Activated naive CD8-positive, alpha-beta T cell treated with anti-CD3 and anti-CD28 coated beads, Interleukin-2, amount 50 U/mL, for 16 hours (primary cell): ENCODE measurements at regions not wholly inside any gene's neighbourhood (a gene's known extent, or its start where the extent isn't known, plus 50 kb on each side); places are given as distances from the start of the nearest gene placed in this dataset.

Experiments used
- DNase-seq: peaks from one replicate; pipeline ENCODE4 v3.0.0-alpha.2; 2020; ENCODE audit warnings: low read depth, low spot score

DNA sequence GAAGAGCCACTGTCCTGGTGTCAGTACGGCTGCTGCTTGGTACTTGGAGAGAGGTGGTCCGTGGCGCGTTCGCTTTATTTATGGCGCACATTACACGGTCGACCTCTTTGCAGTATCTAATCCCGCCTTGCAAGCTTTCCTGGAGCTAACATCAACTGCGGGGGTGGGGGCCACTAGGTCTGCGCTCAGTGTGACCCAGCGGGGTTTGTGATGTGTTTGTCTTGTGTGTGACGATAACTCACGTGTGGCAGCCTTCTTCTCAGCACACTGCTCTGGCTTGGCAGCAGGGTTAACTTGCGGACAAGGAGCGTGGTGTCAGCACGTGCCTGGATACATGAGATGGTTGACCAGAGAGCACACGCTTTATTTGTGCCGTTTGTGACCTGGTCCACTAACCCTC, 122.2 kb upstream of the RTL1 start:
- no peak for DNase-seq

DNA sequence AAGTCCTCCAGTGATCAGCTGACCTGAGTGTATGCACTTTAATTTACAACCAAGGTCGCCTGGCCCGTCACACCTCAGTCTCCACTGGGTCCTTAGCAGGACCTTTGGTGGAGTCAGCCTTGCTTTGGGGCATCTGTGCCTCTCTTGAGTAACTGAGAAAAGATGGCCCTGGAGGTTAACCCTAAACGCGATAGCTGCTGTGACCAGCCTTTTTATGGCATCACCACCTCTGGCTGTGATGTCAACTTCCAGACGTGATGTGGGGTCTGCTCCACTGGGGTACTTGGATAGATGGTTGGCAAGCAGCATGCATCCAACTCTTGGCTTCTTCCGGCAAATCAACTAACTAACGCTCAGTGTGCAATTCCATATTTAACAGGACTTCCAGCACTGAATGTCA, 122.8 kb upstream of the RTL1 start:
- DNase-seq, result no peak

DNA sequence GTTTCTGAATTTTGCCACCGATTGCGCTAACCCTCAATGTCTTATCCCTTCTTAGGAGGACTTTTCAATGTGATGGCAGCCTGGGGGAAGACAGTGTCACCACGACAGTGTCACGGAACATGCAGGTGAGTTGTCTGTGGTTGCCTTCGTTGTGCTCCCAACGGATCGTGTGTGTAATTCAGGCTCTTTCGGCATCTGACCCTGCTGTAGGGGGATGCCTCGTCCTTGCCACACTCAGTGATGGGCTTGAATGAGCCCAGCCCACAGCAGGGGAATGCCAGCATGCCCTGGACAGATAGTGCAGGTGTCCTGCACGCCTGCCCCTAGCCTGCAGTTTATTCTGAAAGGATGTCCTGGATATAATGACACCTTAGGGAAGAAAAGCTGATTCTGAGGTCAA, 123.8 kb upstream of the RTL1 start:
- no peak for DNase-seq

DNA sequence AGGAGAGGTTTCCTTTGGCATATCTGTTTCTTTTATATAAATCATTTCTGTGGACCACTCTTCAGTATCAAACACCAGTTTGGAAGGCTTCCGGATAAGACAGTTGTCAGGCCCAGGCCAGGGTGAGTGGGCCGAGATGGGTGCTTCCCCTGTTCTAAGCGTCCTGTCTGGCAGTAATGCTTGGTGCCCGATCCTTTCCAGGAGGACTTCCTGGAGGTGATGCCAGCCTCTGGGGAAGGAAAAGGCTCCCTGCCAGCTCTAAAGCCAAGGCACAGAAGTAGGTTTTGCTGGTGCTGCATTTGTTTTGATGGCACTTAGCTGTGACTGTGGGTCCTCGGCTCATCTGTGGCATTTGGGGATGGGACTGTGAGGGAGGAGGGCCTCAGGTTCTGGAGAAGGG, 124.4 kb upstream of the RTL1 start:
- DNase-seq, result no peak

DNA sequence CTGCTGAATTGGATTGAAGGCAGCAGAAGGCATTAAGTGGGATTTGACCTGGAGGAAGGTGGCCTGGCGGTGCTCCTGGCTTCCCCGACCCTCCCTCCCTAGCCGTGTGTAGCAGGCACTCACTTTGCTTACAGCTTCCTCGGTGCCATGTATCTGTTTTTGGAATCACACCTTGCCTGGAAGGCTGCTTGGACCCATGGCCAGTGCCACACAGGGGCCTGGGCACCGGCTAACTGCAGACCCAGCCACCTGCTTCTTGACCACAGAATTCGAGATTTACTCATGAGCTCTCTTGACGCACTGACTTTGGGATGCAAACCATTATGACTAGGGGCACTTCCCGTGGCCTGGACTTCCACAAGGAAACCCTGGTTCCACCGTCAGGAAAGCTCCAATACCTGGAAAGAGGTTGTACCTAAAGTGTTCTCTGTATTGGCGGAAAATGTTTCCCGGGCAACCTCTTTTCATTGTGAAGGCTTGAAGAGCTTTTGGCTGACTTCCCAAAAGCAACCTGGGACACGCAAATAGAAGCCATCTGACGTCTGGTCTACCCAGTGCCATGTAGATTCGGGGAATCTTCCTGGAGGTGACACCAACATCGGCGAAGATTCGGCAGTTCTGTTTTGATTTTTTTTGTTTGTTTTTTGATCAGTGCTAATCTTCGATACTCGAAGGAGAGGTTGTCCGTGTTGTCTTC, 125.6 kb upstream of the RTL1 start:
- DNase-seq, result no peak

DNA sequence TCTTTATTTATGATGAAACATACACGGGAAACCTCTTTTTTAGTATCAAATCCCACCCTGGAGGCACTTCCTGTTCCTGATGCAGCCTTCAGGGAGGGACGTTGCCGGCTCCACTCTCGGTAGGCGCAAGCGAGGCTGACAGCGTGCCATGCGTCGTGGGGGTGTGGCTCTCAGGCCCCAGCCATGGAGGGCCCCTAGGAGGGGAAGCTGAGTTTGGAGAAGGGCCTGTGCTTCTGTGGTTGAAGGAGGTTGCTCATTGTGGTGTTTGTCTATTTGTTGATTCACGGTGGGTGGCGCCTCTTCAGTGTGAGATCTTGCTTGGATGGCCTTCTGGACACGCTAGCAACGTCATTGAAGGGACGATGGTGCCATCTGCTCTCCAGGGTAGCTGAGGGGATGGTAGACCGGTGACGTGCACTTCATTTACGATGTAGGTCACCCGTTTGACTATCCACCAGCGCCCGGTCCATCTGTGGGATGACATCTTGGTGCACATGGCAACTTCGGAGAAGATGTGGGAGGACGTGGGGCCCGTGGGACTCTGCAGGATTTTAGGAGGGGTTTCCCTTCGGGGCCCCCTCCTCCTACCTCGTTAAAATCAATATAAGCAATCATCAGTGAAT, 126.3 kb upstream of the RTL1 start:
- DNase-seq, result no peak

DNA sequence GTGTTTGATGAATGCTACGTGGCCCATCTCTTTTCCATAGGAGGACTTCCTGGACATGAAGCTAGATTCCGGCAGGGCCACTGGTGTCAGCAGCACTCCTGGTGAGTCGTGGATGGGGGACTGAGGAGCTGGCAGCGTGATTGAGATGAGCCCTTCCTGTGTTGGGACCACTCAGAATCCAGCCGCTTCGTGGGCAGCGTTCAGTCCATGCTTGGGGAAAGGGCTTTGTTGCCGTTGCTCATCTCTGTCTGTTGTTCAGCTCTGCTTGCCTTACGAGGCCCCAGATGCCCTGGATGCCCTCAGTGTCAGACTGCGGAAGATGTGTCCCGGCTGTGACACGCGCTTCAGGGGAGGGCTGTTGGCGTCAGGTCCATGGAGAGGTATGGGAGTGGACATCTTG, 127.1 kb upstream of the RTL1 start:
- DNase-seq, result no peak

DNA sequence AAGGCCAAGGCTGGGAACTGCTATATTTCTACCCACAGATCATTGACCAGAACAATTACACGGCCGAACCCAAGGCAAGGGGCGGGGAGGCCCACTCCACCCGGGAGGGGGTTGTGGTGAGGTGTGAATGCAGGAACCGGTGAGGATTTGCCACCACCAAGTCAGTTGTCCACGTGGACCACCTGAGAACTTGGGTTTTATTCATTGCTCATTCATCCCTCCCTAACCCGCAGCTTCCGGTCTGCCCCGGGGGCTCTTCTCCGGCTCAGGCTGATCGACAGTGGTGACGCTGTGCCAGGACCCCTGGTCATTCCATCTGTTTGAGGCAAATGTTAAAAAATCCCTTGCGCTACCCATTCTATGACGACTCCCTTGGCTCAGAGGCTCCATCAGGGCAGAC, 127.7 kb upstream of the RTL1 start:
- DNase-seq, result no peak

DNA sequence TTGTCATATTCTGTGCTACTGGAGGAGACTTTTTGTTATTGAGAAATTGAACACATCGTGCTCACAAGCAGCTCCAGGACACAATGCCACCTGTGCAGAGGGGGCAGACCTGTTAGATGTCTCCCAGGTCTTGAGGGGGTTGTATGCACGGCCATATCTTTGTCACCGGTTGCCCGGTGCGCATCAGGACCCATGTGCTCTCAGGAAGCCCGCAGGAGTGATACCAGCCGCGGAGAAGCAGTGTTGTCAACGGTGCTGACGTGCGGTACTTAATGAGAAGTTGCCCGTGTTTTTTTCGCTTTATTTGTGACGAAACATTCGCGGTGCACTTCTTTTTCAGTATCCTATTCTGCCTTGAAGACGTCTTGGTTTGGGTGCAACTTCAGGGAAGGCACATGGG, 128.2 kb upstream of the RTL1 start:
- no peak for DNase-seq

DNA sequence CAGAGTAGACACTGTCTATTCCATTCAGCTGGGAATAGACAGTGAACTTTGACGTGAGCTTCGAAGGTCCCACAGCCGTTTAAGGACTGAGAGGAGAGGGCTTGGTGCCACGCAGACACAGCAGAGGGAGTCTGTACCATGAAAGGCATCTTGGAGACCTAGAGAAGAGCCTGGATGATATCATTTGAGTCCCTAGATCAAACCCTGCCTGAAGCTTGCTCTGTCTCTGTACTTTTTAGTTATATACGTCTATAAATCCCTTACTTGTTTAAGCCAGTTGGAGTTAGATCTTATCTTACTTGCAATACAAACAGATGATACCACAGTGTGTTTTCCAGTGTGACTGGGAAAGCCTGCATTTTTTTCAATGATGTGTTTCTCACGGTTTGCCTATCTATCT, 128.9 kb upstream of the RTL1 start:
- no peak for DNase-seq

DNA sequence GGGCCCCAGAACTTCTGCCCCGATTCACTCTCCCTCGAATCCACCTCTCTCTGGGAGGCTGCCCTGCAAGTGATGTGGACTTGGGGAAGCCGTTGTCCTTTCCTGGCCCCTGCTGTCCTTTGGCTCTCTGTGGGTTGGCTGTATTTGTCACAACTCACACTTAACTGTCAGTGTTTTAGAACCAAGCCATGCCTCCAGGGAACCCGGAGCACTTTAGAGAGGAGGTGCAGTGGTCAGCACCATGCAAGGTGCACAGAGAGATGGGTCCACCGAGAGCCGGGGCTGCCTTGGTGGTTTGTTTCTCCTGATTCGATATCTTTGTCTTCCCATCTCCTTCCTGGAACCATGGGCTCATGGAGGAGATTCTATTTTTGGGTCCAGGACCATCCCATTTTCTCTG, 129.5 kb upstream of the RTL1 start:
- DNase-seq, result no peak

DNA sequence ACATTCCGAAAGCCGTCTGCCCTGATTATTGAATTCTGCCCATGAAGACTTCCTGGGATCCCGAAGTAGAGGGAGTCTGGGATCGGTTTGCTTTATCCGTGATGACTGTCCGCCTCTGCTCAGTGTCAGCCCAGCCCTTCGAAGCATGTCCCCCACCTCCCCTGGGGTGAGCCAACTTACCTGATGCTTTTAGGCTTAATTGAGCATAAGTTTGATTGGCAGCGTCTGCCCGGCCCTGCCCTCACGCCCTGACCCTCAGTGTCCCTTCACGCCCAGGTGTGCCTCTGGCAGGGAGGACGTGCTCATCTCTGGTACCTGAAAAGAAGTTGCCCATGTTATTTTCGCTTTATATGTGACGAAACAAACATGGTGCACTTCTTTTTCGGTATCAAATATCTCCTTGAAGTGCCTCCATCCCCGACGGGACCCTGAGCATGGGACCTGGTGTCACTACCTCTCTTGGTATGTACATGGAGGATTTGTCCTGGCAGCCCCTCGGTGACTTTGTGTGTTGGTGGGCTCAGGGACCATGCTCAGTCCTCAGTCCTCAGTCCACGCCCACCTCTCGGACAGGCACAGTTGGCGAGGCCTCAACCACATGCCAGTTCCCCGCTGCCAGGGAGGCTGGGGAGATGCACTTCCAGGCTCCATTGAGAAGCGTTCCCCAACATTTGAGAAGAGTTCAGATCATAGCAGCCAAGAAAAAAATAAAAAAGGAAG, 130.1 kb upstream of the RTL1 start:
- DNase-seq, result no peak

DNA sequence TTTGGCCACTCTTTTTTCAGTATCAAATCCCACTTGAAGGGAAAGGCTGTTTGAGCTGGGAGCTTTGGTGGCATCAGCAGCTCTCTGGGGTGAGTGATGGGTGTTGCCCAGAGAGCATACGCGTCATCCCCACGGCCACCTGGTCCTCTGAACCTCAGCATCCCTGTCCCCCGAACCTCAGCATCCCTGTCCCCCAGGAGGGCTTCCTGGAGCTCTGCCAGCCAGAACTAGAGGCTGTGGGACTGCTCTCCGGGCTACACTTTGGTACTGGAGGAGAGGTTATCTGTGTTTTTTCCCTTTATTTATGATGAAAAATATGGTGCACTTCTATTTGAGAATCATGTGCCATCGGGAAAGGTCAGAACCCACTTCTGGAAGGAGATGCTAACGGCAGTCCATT, 131.5 kb upstream of the RTL1 start:
- no peak for DNase-seq

DNA sequence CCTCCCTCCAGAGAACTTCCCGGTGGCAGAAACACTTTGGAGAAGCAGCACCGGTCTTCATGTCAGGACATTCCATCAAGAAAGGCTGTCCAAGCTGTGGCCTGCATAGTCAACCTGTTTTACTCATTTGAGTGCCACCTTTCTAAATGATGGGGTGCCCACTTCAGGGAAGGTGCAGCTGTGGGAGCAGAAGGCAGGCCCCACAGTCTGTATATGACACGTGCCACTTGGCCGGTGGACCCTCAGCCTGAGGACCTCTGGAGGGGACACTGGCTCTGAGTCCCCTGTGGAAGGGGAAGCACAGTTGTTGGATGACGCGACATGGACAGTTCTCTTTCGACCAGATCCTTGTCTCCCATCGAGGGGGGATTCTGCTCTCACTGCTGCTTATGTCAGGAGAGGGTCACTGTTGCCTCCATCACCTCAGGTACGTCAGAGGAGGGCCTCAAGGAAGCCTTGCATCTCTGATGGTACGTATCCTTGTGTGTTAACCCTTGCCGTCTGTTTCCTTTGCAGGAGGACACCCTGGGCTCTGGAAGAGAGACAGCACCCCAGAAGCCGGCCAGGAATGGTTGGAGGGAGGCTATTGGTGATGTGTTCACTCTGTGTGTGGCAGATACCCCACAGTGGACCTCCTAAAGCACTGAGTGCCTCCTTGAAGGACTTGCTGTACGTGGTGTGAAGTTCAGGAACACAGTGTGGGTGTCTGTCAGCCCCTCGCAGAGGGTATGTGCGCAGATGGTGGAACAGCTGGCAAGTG, 132.1 kb upstream of the RTL1 start:
- no peak for DNase-seq

DNA sequence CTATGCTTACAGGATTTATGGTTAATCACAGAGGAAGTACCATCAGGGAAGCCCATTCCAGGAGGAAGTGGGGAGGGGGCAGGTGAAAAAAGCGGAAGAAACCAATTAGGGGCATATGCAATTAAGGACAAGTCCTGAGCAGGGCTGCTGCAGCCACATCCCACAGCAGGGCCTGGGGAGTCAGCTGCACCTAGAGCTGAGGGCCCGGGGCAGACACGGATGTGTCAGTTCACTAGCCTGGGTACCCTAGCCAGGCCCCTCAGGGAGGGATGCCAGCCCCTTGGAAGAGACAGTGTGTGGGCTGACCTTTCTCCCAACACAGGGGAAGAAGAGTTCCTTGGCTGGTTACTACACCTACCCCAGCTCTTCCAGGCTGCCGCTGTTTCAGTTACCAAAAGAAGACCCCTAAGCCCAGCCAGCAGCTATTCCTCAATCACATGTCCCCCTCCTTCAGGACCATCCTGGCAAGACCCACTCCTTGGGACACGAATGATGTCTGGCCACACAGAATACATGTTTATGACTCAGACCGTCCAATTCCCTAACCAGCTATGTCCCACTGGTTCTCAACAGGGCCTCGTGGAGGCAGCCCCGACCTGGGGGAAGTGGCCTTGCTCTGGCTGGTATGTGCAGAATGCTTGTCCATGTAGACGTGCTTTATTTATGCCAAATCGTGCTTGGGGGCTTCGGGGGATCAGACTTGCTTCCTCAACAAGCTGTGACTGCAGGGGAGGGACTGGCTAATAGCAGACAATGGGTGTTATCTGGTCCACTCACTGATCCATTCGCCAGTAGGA, 133.7 kb upstream of the RTL1 start:
- DNase-seq, result no peak

DNA sequence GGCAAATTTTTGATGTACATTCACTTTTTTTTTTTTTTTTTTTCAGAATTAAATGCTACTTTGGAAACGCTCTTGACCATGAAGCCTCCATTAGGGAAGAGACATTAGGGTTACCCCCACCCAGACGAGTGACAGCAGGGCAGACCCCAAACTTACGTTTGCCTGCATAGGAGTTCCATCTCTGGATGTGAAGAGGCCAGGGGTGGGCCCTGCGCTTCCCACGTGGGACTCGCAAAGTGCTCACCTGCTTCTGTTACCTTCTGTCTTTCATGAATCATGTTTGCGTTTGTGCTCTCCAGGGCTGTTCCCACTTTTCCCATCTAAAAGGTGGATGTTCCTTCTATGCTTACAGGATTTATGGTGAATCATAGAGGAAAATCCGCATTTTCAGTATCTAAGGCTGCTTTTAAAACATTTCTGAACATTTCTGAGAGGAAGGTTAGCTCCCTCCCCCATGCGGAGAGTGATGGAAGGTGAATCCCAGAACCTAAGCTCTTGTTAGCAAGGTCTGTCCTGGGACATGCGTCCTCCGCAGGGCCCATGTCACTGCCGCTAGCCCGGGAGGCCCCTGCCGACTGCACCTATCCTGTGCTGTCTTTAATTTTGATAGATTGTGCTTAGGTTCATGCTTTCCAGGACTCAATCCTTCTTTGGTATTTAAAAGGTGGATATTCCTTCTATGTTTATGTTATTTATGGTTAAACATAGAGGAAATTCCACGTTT, 135.7 kb upstream of the RTL1 start:
- no peak for DNase-seq

DNA sequence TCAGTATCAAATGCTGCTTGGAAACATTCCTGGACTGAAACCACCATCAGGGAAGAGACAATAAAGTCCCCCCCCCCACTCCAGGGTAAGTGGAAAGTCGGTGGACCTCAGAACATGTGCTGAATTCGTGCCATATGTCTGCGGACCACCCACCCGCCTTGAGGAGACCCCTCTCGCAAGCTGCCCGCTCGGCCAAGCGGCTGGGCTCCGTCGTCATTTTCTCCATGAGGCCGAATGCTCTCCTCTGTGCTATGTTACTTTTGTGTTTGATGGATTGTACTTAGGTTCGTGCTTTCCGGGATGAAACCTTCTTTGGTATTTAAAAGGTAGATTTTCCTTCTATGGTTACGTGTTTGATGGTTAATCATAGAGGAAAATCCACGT, 136.2 kb upstream of the RTL1 start:
- DNase-seq, result no peak

DNA sequence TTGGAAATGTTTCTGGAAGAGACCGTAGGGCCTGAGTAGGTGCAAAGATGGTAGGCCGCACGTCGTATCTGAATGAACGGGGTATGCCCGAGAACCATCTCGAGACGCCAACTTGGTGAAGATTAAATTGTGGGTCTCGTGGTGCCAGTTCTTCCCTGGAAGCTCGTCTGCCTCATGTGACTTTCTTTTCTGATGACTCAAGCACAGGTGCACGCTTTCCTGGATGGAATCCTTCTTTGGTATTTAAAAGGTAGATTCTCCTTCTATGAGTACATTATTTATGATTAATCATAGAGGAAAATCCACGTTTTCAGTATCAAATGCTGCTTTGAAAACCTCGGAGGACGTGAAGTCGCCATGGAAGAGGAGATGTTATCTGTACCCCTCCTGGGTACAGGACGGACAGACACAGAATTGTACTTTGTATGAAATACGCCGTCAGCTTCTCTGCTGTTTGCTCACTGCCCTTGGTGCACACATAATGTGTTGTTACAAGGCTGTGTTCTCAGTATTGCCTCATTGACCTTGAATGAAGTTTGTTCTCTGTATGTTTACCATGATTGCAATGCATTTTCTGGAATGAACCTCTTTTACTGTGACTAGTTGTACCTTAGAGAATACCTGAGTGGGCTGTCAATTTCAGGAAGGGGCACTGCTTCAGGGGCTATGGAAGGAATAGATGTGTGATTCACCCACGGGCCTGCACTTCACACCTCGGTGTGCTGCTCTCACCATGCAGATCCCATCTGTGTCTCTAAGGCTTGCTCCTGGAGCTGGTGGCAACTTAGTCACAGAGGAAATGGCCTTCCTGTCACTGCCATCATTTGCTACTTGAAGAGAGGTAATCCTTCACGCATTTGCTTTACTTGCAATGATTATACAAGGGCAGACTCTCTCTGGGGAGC, 137.3 kb upstream of the RTL1 start:
- DNase-seq, result no peak

DNA sequence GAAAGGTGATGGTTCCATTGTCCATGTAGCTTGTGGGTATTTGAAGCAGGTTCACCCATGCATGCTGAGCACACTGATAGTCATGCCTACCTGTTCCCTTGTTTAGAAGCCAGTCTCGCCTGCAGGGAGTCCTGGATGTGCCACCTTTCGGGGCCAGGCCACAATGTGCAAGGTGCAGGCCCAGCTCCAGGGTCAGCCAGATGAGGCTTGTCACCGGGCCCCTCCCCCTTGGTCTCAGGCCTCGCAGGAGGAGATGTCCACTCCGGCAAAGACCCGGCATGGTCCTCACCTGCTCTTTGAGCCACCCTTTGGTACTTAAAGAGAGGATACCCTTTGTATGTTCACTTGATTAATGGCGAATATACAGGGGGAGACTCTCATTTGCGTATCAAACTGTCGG, 140.4 kb upstream of the RTL1 start:
- DNase-seq, result no peak

DNA sequence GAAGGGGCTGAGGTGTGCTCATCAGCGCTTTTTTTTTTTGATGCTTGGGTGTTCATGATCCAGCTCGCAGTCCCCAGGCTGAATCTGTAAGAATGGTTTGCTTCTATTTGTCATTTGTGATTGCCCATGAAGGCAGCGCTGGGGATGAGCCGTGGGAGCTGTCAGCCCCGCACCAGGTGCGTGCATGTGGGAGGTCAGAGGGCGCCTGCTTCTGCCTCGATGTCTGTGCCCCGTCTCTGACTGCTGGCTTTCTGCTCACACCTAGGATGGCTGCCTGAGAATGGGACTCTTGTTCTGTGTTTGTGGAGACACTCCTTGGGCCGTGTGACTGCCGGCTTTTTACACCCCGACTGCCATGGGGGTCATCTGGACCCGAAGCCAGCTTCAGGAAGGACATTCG, 141.2 kb upstream of the RTL1 start:
- no peak for DNase-seq
